ENCODE measurements at regions not wholly inside any gene's neighbourhood (a gene's known extent, or its start where the extent isn't known, plus 50 kb on each side); places are given as distances from the start of the nearest gene placed in this dataset.

GRCh38 chr3:120503727-120504616 lies 53.2 kb upstream of the FSTL1 start:
- Histone ChIP-seq H3K36me3 (ENCODE audit: insufficient read depth, low read length, poor library complexity, severe bottlenecking) (no peaks in the 10 kb centered on the region), H3K27me3 (replicated peaks; ENCODE audit: insufficient read depth, low read depth, low read length, poor library complexity) (no peaks in the 10 kb centered on the region), H3K9me3 (ENCODE audit: low read depth, low read length, poor library complexity, severe bottlenecking) (no peaks in the 10 kb centered on the region), H3K4me1 (ENCODE audit: insufficient read depth, low read length, poor library complexity, severe bottlenecking) (no peaks in the 10 kb centered on the region), H3K27ac (ENCODE audit: low read depth, low read length, poor library complexity, severe bottlenecking) (no peak overlapping the region), H3K4me3 (ENCODE audit: low read depth, low read length, poor library complexity, severe bottlenecking) (no peak overlapping the region)
- intact Hi-C loops (cut with micrococcal nuclease; ENCODE audit: unreplicated experiment): no loop called here
- POLR2A ChIA-PET (ENCODE audit: low non-redundant PET): no interaction called here
- no peak for TF ChIP-seq CTCF (conservative IDR thresholded peaks at IDR 0.05; ENCODE audit: low read depth, low read length)
- no peak for TF ChIP-seq EZH2 (IDR thresholded peaks at IDR 0.05; ENCODE audit: borderline replicate concordance, low read depth, low read length, poor library complexity, severe bottlenecking)
- CTCF ChIA-PET: interaction anchor here (0.6 kb wide), 1 partner anchor 136 kb away, joined by 5 read pairs; no protein-coding TSS in a partner anchor
- no TSS peak for BruUV-seq (replicated peaks)
- DNase-seq (ENCODE audit: low spot score): no peak

GRCh38 chr3:120502116-120502515 lies 51.3 kb upstream of the FSTL1 start:
- Histone ChIP-seq H3K36me3 (ENCODE audit: insufficient read depth, low read length, poor library complexity, severe bottlenecking) (no peaks in the 10 kb centered on the region), H3K4me1 (ENCODE audit: insufficient read depth, low read length, poor library complexity, severe bottlenecking) (no peaks in the 10 kb centered on the region), H3K27ac (ENCODE audit: low read depth, low read length, poor library complexity, severe bottlenecking) (no peak overlapping the region), H3K4me3 (ENCODE audit: low read depth, low read length, poor library complexity, severe bottlenecking) (no peak overlapping the region), H3K27me3 (replicated peaks; ENCODE audit: insufficient read depth, low read depth, low read length, poor library complexity) (no peaks in the 10 kb centered on the region), H3K9me3 (ENCODE audit: low read depth, low read length, poor library complexity, severe bottlenecking) (no peaks in the 10 kb centered on the region)
- intact Hi-C loops (cut with micrococcal nuclease; ENCODE audit: unreplicated experiment): no loop called here
- DNase-seq (ENCODE audit: low spot score): no peak
- BruUV-seq (replicated peaks): no TSS peak
- ChIA-PET CTCF (no interaction called here), POLR2A (ENCODE audit: low non-redundant PET) (no interaction called here)
- TF ChIP-seq EZH2 (IDR thresholded peaks at IDR 0.05; ENCODE audit: borderline replicate concordance, low read depth, low read length, poor library complexity, severe bottlenecking): no peak
- no peak for TF ChIP-seq CTCF (conservative IDR thresholded peaks at IDR 0.05; ENCODE audit: low read depth, low read length)
